NCI-H2107 treated with DMSO at 0.1 percent for 48 hours (cell line): ENCODE measurements at regions not wholly inside any gene's neighbourhood (a gene's known extent, or its start where the extent isn't known, plus 50 kb on each side); places are given as distances from the start of the nearest gene placed in this dataset.

Experiments used
- DNase-seq: peaks from one replicate; lab custom pipeline; 2025; ENCODE audit not compliant: unreplicated experiment; lab: John Stamatoyannopoulos, UW

DNA sequence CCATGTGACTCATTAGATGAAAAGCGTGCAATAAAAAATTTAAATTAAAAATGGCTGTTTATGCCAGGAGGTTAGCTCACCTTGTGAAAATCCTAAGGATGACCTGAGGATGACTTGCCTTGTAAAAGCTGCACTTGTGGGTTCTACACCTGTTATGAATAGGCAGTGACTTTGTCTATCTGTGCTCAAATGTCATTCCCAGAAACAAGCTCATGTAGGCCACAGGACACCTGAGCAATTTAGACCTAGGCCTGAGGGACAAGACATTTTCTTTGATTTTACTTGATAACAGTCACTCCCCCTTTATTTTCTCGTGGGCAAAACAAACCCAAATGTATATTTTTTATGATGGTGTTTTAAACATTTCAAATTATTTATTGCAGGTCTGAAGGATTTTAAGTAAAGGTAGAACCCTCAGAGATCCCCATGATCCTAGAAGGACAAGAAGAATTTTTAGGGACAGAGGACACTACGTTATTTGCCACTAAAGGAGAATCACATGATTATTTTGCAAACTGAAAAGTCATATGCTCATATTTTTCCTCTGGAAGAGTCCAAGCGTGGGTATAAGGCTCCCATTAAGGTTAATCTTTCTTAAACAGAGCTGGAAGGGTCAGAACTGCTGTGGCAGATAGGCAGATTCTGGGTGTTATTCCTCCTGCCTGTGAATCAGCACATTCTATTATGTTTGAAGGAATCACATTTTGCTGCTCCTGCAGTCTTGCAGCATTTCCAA, 277.5 kb upstream of the MAN1A1 start:
- no peak for DNase-seq

DNA sequence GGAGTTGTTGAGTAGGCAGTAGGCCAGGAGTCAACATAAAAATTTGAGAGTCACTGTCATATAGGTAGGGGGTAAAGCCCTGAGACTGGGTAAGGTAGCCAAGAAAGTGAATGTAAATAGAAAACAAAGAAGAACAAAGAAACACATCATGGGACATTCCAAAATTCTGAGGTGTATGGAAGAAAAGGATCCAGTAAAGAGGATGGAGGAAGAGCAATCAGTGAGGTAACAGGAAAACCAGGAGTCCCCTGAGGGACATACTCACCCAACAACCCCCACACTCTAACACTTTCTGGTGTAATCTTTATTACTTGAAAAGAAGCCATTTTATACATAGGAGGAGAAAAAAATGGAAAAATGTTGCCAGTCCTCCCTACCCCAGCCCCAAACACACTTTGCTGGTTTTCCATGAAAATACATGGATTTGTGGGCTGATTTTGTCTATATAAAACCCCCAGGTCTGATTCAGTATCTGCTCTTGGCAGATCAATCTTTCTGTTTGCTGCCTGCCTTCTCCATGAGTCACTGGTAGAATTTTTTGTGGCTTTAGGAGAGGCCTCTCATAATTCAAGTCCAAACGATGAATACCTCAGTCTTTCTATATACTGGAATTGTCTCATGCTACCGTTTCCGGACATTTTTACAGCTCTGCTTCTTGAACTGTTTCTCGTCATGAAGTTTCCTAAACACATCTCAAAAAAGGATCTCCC, 271.4 kb upstream of the MAN1A1 start:
- DNase-seq, result no peak

DNA sequence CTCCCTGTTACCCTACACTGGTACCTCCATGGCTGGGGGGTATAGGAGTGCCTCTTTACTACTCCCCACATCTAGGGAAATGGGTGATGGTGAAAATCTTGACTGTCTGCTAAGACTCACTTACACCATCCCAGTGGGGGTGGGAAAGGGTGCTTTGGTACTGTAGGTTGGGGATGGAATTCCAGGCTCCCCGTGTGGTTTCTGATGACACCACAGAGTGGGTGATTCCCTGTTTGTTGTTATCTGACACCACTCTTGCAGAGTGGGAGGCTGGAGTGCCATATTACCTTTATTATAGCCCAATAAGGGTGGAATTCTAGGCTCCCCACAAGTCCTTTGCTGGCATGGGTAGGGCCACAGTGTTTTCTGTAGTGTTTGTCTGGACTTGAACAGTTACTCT, 264.6 kb upstream of the MAN1A1 start:
- DNase-seq, result no peak

DNA sequence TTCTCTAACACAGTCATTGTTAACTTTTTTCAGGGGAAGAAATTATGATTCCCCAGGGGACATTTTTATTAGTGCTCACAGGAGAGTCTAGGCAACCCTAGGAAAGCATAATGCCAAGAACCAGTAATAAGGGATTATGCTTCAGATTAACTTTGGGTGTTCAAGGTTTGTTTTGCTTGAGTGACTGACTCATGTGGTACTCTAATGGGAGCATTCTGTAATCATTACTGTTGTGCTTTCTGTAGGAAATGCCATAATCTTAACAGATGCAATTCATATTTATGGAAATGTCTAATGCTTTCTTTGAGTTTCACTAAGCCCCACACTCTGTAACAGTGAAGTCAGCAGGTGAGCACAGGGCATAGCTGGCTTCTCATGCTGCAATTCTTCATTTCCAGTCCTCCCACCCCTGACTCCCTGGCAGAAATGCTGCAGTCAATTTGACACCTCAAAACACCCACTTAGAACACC, 263.4 kb upstream of the MAN1A1 start:
- DNase-seq, result no peak

DNA sequence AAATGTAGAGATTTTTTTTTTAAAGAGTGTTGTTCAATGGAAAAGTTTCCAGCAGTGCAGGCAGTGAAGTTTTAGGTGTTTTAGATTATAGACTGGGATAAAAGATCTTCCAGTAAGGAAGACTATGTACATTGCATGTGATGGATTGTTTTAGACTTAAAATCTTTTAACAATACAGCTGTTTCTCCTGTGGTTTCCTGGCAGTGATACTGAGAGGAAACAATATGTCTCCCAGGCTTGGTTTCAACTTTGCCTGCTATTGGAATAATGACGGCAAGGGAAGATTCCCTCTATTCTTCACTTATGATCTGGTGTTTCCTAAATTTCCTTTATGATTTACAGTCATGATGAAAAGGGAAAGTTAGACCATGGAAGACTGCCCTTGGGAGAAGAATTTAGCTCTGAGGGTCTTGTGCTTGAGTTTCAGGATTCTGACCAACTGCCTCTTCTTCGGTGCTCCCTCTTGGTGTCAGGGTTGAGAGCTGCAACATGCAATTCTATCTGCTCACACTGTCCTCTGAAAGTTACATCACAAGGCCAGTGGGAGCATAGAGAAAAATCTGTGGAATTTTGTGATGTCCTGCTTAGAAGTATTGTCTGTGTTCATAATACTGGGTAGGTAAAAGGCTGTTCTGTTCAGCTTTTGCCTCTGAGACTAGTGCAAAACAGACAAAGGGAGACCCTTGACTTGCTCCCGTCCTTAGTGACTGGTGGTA, 262.8 kb upstream of the MAN1A1 start:
- no peak for DNase-seq

DNA sequence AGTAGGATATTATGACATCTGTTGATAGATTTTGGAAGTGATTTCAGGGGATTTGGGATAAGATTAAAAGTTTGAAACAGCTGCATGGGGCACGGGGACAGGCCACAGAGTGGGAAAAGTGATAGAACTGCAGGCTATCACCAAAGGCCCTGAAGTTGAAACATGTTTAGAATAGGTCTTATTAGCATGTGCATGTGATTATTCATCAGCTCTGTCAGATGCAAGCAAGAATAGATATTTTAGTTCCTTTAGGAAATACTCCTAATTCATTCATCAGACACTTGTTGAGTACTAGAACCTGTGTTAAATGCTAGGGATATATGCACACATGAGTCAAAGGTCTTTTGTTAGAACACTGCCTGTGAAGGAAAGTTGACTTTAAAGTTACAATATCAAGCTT, 261.2 kb upstream of the MAN1A1 start:
- DNase-seq, result no peak

DNA sequence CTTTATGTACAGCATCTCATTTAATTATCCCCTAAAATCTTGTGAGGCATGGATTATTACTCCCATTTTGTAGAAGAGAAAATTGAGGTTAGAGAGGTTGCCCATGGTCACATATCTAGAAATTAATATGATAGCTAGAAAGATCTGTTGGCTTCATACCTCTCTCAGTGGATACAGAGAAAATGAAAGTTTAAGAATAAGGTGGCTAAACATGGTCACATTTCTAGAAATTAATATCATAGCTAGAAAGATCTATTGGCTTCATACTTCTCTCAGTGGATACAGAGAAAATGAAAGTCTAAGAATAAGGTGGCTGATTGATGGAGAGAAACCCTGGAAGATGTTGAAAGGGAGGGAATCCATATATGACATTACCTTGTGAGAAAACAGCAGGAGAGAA, 260.7 kb upstream of the MAN1A1 start:
- DNase-seq, result no peak

DNA sequence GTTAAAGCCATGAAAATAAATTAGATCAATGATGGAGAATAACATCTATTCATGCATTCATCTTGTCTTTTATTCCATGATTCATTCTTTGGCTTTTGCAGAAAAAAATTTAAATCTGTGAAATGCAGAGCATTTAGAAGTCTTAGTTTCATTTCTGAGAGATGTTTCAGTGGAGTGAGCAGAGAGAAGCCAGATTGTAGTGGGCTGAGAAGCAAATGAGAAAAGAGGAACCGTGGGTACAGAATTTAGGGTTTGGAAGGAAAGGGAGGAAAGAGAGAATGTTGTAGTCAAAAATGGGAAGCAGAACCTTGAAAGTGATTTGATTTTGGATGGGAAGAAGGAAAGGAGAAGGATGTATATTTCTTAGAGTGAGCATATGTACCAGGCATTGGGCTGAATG, 260.3 kb upstream of the MAN1A1 start:
- no peak for DNase-seq

DNA sequence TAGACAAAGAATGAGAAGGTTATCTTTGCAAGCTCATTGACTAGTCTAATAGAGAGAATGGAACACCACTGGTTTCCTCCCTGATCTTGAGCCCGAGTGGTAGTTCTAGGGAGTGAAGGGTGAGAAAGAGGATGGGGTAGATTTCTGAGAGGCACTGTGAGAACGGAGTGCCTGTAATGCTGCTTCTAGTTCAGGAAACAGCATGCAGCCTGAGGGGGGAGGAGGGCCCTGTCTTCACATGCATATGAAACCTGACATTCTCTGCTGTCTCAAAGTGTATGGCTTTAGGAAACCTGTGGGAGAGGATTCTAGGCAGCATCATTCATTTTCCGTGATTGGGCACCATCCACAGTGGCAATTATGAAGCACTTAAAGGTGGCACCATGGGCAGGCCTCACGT, 259.4 kb upstream of the MAN1A1 start:
- DNase-seq, result no peak

DNA sequence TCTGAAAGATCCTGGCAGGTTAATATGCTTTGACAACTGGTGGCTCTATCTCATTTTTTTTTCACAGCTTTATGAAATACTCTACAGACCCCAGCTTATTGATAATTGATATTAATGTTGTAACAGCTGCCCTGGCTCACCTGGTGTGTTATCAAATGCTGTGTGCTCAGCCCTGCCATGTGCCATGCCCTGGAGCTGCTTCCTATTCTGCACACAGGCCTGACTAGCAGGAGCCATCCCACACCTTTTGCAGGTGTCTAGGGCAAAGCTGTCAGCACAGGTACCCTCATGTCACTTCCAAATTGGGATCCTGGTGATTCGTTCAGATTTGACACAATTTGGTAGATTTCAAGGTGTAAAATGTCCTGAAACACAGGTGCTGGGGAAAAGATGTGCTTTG, 254.6 kb upstream of the MAN1A1 start:
- no peak for DNase-seq

DNA sequence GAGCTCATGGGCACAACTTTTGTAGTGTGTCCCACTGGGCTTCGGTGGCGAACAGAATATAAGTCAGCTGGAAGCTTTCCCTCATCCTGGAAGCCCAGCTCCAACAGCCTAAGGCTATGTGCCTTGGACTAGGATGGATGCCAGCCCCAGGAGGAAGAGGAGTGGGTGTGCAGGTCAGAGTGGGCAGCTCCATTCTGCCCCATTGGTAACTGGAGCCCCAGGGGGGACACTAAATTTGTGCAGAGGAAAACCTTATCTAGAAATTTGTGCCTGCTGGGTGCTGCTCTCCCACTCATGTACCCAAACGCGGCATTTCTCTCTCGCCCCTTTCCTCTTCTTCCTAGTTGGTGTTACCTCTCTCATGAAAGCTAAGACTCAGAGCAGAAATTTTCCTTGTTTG, 253.9 kb upstream of the MAN1A1 start:
- no peak for DNase-seq

DNA sequence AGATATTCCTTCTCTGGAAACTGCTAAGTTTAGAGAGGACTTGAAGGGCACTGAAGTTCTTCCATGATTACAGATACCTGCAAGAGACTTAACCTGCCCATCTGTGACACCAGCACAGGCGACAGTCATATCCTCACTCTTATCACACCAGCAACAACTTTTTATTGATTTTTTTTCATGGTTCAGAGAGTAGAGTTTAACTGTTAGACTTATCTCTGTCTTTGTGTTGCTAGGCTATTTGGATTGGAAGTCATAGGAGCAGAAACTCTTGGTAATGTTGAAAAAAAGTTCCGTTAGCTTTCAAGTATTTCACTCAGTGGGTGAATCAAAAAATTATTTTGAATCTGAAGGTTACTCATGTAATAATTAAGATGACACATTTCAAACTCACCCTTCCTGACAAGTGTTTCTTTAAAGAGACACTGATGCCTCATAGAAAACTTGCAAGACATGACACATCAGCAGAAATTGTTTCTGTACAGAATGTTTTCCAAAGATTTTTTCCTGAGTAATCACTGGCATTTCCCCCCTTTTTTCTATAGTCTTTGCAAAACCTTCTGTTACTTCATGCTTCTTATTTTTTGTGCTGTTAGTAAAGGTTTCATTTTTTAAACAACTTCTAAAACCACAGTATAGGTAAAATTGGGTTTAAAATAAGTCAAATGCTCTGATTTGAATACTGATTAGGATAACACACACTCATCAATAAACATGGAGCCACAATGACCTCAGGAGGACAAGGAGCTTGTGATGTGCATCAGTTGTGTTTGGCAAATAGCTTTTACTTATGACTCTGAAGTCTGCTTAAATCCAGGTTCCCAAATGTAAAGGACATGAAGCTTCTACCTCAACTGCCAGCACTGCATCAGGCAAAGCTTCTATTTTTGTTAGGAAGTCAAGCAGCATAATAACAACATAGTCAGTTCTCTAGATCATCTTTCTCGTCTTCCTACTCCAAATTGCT, 252.9 kb upstream of the MAN1A1 start:
- DNase-seq, result no peak

DNA sequence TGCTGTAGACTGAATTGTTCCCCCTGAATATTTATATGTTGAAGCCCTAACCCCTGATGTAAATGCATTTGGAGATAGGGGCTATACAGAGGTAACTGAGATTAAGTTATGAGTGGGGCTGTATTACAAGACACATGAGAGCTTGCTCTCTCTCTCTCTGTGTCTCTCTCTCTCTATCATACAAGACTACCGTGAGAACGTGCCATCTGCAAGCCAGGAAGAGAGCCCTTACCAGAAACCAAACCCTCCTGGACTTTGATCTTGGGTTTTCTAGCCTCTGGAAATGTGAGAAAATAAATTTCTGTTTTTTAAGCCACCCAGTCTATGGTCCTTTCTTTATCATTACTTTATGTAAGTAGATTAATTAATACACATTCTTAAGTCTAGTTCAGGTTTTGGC, 249.3 kb upstream of the MAN1A1 start:
- no peak for DNase-seq

DNA sequence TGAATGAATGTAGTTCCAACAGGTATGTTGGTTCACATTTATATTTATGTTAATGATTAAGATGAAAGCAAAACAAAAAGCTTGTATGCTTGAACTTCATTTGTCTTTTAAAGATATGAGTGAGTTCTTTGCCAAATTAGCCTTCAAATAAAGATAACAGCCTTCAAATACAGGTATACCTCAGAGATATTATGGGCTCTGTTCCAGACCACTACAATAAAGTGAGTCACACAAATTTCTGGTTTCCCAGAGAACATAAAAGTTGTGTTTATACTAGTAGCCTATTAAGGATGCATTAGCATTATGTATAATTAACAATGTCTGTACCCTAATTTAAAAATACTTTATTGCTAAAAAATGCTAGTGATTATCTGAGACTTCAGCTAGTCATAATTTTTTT, 245.3 kb upstream of the MAN1A1 start:
- no peak for DNase-seq

DNA sequence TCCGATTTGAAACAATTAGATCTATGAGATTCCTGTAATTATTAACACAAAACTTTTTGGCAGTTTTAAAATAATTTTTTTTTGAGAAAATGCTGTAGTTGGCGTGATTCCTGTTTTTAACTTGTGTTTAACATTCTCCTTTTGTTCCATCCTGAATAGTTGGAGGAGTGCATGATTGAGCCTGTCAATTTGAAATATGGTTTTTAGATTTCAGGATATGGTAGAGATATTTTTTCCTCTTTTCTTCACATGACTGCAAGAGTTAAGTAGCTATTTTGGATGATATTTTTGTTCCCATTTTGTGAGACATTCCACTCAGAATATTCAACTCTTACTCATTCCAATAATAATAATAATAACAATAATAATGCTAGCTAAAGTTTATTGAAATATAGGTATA, 241.7 kb upstream of the MAN1A1 start:
- DNase-seq, result no peak

DNA sequence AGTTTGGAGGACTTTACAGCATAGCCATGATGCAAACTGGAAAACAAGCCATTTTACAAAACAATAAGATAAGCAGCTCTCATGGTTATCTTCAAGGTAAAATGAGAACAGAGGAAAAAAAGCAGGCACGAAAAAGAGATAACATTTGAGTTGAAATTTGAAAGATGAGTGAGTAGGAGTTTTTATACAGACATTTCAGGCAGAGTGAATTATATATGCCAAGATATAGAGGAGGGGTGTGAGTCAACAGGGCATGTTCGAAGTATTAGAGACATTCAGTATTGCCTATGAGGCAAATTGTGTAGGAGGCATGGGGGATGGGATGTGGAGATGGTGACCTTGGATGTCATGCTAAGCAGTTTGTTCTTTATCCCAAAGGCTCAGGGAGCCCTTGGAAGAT, 240.5 kb upstream of the MAN1A1 start:
- no peak for DNase-seq

DNA sequence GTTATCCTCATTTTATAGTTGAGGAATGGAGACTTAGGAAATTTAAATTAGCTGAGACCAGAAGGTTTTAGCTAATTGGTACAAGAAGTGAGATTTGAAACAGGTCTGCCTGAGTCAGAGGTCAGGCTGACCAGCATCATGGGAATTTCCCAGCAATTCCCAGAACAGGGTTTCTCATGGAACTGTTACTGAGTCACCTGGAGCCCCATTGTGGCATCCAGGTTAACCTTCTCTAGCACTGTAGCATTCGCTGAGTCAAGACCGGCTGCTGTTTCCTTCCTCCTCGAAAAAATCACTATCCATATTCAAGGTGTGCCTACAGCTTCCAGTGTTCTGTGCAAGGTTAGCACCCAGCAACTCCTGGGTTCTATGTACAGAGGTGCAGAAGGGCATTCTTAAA, 238.0 kb upstream of the MAN1A1 start:
- no peak for DNase-seq

DNA sequence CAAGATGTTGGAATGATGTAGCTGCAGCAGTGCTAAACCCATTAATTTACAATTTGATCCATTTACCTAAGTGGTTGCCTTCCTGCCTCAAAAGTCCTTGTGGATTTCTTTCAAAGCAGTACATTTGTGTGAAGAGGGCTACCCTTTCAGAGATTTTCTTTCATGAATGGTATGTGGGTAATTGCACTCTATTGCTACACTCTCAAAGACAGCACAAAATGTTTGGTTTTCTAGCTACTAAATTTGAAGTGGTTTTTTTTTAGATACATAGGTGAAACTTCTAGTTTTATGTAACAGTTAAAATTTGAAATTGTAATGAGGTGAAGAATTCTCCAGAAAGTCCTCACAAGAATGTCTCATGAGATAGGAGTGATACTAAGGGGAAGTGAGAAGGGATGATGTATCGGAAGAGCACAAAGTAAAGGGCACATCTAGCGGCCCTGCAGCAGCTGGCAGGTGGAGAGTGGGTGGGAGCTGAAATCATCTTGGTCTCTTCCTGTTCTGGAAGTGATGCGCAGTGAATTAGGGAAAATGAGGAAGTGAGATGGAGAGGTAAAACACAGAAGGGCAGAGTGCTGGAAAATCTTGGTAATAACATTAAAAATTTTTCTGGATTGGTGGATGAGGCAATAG, 236.8 kb upstream of the MAN1A1 start:
- DNase-seq, result no peak

DNA sequence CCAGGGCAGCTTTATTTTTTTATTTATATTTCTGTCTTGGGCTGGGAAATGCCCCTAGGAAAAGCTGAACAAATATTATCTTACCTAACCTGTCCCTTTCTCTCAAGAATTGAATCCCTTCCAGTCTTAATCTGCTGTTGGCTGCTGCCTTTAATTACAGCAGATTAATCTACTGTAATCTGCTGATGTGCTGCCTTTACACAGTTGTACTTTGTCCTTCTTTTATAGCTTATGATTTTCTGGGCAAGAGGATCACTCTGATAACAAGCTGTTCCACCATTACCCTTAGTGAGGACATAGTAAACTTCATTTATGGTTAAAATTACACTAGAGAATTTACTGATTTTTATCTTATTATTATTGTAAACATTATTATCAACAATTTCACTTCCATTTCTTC, 234.5 kb upstream of the MAN1A1 start:
- no peak for DNase-seq

DNA sequence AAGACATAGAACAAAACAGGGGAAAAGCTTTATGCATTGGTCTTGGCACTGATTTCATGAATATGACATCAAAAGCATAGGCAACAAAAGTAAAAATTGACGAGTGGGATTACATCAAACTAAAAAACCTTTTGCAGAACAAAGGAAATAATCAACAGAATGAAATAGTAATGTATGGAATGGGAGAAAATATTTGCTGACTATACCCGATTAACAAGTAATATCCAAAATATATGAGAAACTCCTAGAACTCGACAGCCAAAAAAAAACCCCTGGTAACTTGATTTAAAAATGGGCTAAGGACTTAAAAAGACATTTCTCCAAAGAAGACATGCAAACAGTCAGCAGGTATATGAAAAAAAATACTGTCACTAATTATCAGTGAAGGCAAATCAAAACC, 231.7 kb upstream of the MAN1A1 start:
- no peak for DNase-seq

DNA sequence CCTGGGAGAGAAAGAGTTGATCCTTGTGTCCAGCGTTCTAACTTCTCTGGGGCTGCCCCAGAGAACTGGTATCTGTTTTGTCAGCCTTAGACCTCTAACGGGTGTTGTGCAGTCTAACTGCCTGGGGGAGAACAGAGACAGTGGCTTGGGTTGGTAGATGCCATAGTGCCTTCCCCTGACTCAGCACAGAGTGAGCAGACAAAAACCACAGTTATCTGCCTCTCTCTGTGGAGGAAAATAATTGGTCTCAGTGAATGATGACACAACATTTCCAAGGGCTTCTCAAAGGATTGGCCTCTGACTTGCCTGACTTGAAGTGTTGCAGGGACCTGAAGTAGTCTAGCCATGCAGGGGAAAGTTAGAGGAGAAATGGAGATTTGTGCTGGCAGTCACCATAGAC, 226.2 kb upstream of the MAN1A1 start:
- no peak for DNase-seq
